GM18502 (cell line): ENCODE measurements at regions not wholly inside any gene's neighbourhood (a gene's known extent, or its start where the extent isn't known, plus 50 kb on each side); places are given as distances from the start of the nearest gene placed in this dataset.

Experiments used
- ATAC-seq: cut with Tn5 transposase; IDR thresholded peaks from one replicate; pipeline ENCODE4 v1.9.1; 2021; ENCODE audit warnings: mild to moderate bottlenecking; ENCODE audit not compliant: unreplicated experiment, poor library complexity

DNA sequence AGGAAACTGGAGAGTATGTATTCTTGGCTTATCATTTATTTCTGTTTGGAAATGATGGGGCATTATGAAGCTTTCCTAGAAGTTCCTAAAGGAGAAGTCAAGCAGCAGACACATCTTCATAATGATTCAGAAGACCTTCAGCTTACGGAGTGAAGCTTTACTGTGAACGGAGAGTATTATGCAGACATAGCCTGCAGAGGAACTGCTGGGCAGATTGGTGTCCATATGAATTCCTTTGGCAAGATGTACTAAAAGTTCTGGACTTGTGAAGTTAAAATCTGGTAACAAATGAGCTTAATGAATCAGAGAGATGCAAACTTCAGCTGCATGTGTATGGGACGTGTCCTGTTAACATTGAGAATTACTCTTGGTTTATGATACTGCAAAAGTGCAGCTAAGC is 60.1 kb downstream of the NABP1 start:
- no peak for ATAC-seq

DNA sequence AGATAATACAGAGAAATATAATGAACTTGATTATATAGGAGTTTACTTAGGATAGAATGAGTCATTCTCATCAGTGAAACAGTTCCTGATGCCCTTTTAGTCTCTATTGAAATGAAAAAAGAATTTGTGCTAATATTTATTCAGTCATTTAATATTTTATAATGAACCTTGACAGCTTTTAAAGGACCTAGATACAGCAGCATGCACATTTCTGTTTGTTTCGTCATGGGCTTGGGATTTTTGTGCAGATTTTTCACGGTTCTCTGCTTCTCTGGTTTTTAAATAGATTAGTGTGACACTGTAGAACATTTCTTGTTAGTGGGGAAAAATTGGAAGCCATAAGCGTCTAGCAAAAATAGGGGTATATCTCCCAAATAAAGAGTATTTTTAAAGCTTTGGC is 60.7 kb downstream of the NABP1 start:
- no peak for ATAC-seq

DNA sequence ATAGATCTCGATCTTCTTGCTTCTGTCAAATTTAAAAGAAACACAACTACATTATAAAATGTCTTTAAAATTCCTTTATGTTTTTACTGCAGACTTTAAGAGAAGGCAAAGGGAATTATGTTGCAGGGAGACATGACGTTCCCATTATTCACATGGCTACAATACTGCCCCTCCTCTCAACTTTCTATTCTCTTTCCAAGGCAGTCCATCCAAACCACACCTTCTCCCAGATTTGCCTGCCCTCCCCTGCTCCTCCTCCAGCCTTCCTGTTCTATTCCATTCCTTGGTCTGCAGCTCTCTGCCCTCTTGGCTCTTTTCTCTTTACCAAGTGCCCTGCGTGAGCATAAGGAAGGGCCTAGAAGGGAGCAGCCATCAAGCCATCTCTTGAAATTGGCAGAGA is 61.3 kb downstream of the NABP1 start:
- no peak for ATAC-seq

DNA sequence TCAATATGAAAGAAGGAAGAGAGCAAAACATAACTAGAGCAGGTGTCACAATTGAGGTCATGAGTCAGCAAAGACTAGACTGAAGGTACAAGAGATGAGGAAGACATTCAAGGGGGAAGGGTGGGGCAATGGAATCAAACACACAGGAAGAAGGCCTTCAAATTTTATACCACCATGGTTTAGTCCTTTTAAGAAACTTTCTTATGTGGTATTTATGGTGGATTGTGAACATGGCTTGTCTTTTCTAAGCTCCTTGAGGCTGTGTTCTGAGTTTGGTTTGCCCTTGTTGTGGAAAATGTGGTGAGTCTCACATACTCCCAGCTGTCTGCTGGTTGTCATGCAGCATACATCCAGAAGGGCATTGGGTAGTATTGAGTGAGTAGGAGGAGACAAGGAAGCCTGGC is 62.1 kb downstream of the NABP1 start:
- peak; percentile 96 for ATAC-seq

DNA sequence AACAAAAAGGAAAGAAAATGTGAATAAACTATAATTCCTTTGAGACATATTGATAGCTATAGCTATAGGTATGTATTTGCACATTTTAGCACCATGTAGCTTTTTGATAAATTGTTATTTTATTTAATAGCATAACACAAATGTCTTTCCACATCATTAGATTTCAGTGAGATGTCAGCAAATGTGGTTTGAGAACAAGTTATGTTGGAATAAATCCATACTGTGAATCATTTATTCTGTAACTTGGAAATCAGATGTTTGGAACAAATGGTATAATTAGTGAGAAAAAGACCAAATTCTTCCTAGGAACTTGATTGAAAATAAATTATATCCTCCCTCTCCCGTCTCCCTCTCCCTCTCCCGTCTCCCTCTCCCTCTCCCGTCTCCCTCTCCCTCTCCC is 62.8 kb downstream of the NABP1 start:
- ATAC-seq: no peak

DNA sequence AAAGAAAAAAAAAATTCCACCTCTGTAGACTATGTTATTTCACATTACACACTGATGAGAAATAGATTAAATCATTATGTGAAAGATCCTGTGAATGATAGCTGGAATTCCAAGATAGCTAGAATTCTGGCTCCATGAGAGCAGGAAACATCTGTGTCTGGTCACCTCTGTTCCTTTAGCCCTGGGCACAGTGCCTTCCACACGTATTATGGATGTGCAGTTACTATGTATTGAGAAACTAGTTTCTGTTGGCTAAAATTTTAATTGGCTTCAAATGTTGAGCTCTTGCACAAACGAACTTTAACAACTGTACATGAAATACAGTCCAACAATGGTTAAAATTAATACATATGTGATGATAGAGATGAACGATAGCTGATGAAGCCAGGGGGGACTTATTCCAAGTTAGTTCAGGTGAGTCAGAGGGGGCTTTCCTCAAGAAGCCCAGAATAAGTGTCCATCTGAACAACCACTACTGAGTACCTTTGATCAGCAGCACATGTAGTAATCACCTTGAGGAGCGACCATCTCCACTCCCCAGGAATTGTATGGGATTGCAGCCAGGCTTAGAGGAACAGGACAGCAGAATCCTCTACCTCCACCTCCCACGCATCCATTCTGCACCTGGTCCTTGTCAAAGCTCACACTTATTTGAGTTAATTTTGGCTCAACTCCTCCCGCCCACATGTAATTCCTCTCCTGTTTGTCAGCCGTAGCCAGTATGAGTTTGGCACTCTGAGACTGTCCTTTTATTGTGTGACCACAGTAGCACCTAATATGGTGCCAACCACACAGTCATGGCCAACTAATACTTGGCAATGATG is 68.6 kb downstream of the NABP1 start:
- no peak for ATAC-seq

DNA sequence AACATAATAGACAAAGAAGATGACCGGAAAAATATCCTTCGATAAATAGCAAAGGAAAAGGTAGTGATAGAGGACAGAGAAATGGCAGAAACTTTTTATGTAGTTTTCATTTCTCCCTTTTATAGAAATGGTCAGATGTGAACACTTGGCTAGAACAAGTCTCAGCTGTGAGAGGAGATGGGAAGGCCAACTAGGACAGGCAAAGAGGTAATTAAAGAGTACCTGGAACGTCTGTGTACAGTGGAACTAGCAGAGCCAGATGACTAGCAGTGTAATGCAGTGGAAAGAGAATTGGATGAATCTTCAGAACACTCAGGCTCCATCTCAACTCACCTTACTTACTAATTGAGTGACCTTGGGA is 69.2 kb downstream of the NABP1 start:
- ATAC-seq: no peak

DNA sequence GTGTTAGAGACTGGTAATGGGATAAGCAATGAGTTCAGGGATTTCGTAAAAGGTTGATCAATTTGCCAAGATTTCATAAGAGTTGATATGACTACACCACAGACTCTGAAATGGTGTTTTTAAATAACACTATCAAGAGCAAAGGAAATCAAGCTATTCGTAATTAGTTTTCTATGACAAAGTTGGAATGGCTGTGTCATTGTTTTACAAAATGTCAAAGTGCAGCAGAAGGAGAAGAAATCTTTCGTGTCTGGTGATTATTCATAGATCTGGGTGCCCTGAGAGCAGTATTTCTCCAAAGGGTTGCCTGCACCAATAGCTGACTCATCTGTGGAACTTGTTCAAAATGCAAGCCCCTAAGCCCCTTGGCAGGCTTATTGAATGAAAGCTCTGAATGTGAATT is 70.1 kb downstream of the NABP1 start:
- peak; percentile 60 for ATAC-seq

DNA sequence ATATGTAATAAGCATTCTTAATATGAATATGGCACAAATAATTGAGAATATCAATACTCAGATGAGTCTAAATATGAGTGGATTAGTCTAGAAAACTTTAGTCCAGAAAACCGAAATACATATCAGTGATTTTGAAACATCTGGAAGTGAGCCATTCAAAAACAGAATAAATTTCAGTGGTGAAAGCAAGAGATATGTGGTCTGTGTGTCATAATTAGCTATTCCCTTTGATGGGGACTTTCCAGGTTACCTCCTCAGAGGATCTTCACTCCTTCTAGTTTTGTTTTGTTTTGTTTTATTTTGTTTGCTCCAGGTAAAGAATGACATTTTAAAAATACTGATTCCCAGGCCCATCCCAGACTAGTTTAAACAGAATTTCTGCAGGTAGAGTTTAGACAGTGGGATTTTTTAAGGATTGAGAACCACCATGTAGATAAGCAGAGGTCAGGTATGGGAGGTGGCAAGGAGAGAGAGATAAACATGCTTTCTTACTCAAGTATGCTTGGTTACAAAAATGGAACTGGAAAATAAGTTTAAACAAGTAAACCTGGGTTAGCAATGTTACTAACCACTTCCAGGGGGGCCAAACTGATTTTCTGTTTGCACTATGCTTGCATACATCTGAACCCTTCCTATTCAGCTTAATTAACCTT is 70.7 kb downstream of the NABP1 start:
- ATAC-seq: peak; percentile 90

DNA sequence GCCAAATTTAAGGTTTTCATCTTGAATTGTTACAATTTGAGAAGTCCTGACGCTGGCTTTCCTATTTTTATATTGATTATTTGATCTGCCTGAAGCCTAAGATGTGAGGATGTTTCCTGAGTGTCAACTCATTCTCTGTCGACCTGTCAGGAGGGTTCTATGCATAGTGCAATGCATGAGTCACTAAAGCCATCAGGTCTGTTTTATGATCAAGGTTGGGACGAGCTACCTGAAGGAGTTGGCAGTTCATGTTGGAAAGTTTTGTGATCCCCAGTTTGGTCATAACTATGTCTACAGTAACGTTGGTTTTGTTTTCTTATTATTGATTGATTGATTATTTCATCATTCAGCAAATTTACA is 71.2 kb downstream of the NABP1 start:
- ATAC-seq: peak; percentile 11

DNA sequence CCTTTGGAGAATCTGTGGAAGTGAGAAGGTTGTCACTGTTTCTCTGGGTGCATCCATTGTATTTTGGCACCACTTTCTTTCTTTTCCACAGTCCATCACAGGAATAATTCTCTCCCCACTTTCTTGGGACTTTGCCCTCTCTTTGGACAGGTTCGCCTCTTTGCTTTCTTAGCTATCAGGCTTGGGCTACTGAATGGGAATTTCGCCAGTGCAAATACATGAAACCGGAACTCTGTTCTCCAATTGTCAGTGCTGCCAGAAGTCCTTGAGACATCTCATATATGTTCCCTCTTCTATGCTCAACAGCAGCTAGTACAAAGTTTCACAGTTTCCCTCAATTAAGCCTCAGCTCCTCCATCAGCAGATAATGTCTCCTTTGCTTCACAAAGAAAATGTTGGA is 76.2 kb downstream of the NABP1 start:
- ATAC-seq: no peak

DNA sequence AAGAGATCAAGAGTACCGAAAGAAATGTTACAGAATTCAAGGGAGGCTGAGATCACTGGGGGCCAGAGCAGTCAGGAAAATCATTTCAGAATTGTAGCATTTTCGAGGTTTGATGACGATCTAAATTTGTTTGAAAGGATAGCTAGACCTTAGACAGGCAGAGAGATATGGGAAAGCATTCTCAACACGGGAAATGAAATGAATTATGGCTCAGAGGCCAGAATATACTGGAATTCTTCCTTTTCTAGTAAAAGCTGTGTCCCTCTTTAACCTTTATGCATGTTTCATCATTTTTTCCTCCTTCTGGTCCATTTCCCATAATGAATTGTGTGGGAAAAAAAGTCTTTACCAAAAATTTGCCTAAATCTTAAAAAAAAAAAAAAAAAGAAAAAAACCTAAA is 78.8 kb downstream of the NABP1 start:
- no peak for ATAC-seq

DNA sequence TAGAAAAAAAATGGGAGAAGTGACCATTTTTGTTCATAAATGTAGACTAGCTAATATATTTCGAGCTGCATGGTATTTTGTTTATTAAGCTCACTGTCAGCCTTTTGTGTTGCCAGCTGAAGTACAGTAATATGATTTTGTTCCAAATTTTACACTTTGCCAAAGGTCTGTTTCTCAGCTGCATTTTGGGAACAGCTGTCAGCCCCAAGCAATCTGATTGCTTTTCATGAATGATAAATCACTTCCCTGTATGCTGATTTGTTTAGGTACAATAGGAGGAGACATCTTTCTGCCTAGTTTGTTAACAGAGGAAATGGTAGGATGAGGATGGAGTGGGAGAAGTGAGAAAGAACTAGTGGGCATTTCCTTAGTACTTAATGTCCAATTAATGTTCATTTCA is 79.3 kb downstream of the NABP1 start:
- ATAC-seq: no peak

DNA sequence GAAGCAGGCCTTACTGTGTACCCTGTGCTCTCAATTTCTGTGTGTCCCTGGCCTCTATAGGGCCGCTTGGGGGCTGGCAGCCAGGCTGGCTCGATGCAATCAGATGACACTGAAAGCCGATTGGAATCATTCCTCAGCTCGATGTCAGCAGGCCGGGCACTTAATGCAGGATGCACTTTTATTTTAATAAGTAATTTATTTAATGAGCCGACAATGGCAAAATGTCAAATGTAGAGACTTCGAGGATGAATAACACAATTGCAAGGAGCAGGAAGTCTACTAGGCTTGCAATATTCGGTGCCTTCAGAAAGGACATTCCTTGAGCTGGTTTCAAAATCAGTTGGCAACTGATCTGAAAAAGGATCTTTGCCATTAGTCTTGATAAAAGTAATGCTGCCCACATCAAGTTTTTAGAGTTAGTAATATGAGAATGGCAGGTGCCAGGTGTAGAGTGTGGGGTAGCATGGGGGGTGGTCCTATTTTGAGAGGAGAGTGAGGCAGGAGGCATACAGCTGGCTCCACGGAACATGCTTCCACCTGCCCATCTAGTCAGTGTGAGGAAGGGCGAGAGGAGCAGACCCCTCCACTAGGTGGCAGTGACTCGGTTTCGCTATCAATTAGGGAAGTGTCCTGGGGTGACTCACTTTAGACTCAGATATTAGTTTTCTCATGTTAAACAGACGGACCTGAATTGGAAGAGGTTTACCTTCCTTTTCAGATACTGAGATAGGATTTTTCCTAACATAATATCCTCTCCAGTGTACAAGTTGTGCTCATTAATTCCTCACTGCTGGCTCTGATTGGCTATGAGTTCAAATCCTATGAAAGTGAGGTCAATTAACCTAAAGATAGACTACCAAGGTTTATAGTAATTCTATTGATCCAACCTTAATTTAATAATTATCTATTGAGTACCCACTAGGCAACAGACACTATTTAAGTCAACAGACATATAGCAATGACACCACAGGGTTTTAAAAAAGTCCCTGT is 80.9 kb downstream of the NABP1 start:
- ATAC-seq: peak; percentile 100

DNA sequence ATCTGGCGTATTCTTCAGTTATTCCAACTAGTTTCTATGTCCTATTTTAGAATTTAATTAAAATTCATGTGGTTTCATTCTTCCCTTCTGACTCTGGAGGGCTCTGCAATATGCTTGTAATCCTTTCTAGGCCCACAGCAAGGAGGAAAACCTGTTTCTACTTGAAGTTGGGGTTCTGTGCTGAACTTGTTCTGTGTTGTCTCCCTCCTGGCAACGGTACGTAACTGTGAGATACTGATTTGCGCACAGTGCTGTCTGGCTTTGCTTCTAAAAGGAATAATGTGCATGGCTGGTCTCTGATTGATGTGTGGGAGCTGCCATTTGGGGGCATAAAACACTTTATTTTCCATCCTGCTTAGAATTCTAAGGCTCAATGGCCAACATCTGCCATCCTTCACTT is 81.7 kb downstream of the NABP1 start:
- no peak for ATAC-seq

DNA sequence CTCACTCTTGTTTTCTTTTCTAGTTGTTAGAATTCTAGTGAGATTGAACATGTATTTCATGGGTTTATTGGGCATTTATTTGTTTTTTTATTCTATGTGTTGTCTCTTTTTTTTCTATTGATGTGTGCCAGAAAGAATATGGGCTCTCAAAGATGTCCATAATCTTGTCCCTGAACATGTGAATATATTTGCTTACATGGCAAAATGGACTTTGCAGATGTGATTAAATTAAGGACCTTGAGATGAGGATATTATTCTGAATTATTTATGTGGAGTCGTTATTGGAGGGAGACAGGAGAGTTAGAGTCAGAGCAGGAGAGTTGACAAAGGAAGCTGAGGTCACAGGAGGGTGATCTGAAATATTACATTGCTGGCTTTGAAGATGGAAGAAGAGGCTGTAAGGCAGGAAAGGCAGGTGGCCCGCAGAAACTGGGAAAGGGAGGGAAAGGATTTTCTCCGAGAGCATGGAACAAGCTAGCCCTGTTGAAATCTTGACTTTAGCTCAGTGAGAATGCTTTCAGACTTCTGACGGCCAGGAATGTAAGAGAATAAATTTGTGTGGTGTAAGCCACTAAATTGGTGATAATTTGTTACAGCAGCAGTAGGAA is 82.8 kb downstream of the NABP1 start:
- no peak for ATAC-seq

DNA sequence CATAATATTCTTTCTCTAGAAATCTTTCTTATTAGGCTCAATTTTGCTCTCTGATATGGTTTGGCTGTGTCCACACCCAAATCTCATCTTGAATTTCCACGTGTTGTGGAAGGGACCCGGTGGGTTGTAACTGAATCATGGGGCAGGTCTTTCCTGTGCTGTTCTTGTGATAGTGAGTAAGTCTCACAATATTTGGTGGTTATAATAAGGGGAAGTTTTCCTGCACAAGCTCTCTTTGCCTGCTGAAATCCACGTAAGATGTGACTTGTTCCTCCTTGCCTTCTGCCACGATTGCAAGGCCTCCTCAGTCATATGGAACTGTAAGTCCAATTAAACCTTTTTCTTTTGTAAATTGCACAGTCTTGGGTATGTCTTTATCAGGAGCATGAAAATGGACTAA is 73.8 kb downstream of the CAVIN2 start:
- no peak for ATAC-seq

DNA sequence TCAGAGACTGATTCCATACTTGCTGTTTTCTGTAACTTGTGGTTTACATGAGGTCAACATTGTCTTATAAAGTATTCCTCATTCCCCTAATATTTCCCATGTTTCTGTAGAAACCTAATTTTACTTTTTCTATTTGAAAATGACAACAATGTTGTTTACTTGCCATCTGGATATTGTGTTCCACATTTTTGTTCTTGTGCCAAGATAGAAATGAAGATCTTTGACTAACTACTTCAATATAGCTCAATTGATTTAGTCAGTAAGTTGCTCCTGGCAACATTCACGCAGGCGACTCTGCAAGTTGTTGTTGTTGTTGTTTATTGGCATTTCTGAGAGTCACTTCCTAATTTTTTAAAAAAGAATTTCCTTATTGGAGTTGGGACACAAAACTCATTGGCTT is 69.5 kb downstream of the CAVIN2 start:
- ATAC-seq: no peak

DNA sequence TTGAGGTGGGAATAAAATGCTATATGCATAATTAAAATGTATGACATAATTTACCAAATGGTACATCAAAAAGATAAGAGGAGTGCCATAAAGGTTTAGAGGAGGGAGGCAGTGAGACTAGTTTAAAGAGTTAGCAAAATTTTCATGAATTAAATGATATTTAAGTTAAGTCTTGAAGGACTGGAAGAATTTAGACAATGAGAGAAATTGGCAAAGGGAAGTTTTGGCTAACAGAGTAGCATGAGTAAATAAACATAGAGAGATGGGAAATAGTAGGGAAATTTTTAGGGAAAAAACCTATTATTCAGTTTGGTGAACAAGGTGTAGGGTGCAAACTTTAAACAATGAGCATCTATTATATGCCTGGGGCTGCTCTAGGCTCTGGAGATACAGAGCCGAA is 68.8 kb downstream of the CAVIN2 start:
- no peak for ATAC-seq

DNA sequence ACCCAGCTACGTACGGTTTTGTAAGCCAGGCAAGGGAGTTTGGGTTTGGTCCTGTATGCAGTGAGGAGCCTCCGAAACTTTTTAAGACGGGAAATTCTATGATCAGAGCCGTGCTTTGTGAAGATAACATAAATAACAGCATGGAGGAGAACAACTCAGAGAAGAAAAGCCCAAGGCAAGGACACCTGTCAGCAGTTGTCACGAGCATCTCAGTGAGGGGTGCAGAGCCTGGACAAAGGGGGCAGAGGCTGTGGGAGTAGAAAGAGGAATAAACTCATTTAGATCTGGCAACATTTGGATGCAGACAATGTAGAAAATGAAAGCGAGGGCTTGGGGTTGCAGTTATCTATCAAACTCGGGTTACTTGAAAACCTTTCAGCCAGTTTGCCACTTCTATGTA is 64.5 kb downstream of the CAVIN2 start:
- ATAC-seq: no peak

DNA sequence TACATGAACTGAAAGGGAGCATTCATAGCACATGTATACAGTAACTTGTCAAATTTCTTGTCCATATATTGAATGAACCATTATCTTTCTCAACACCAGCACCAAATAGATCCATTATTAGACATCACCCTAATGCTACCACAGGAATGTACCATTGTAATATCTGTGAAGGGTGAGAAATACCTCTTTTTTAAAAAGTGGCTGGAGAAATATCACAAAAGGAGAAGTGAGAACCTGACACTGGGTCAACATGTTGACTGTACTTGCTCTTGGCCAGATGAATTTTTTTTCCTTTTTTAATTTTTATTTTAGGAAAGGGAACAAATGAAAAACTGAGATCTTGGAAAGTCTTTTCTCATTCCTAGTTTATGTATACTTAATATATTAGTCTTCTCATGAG is 63.5 kb downstream of the CAVIN2 start:
- peak; percentile 85 for ATAC-seq
